ENCODE measurements at regions not wholly inside any gene's neighbourhood (a gene's known extent, or its start where the extent isn't known, plus 50 kb on each side); places are given as distances from the start of the nearest gene placed in this dataset.
"Not testable (repeated sequence)": the region's sequence is repeated elsewhere in the genome, so short reads cannot be mapped to it uniquely, and the experiment has no call there.

DNA sequence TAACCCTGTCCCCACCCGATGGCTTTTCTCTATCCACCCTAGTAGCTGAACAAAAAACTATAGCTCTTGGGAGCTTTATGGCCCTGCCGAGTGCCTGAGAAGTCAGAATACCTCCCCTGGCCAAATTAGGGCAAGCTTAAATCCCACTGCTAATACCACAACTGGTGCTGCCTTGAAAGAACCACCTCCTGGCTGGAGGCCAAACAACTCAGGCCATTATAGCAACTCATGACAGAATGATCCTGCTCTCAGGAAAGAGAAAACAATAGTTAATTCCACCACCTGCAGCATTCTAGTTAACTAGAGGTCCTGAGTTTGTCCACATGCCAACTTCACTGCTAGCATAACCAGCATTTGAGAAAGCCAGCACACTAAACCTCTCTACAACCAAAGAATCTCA is 123.2 kb downstream of the RTP4 start:
- Histone ChIP-seq H3K27me3 (ENCODE audit: control insufficient read depth, insufficient read depth, low read length) (no peaks in the 10 kb centered on the region), H3K4me1 (ENCODE audit: control insufficient read depth, insufficient read depth, low read length) (no peaks in the 10 kb centered on the region)
- no peak for DNase-seq

GRCh38 chr3:187490366-187490765 is 122.2 kb downstream of the RTP4 start:
- Histone ChIP-seq H3K27ac (ENCODE audit: low read length) (no peak overlapping the region), H3K4me1 (ENCODE audit: control insufficient read depth, insufficient read depth, low read length) (no peaks in the 10 kb centered on the region), H3K36me3 (ENCODE audit: control insufficient read depth, insufficient read depth, low read length) (no peaks in the 10 kb centered on the region), H3K27me3 (ENCODE audit: control insufficient read depth, insufficient read depth, low read length) (no peaks in the 10 kb centered on the region), H3K4me3 (ENCODE audit: low read length) (no peak overlapping the region), H3K9me3 (replicated peaks; ENCODE audit: control insufficient read depth, low read depth, low read length) (peaks cover 3% of the 10 kb centered on the region)
- WGBS (ENCODE audit: insufficient coverage): no CpG with 5 or more reads among the region's 1 CpG
- DNase-seq: no peak

More for the DNA sequence above, 123.2 kb downstream of the RTP4 start:
- Histone ChIP-seq H3K9me3 (replicated peaks; ENCODE audit: control insufficient read depth, low read depth, low read length) (peaks cover 3% of the 10 kb centered on the region), H3K4me3 (ENCODE audit: low read length) (no peak overlapping the region), H3K36me3 (ENCODE audit: control insufficient read depth, insufficient read depth, low read length) (no peaks in the 10 kb centered on the region), H3K27ac (ENCODE audit: low read length) (no peak overlapping the region)
- WGBS (ENCODE audit: insufficient coverage): 50% methylated on average over 2 of the region's 2 CpGs

- Histone ChIP-seq H3K4me3 (ENCODE audit: low read length) (no peak overlapping the region), H3K27me3 (ENCODE audit: control insufficient read depth, insufficient read depth, low read length) (no peaks in the 10 kb centered on the region), H3K36me3 (ENCODE audit: control insufficient read depth, insufficient read depth, low read length) (no peaks in the 10 kb centered on the region), H3K4me1 (ENCODE audit: control insufficient read depth, insufficient read depth, low read length) (no peaks in the 10 kb centered on the region), H3K9me3 (replicated peaks; ENCODE audit: control insufficient read depth, low read depth, low read length) (no peaks in the 10 kb centered on the region), H3K27ac (ENCODE audit: low read length) (no peak overlapping the region)
- WGBS (ENCODE audit: insufficient coverage): 64% methylated on average over 5 of the region's 10 CpGs
- DNase-seq: no peak
These were observed 116.5 kb downstream of the RTP4 start for GRCh38 chr3:187484547-187485295.

DNA sequence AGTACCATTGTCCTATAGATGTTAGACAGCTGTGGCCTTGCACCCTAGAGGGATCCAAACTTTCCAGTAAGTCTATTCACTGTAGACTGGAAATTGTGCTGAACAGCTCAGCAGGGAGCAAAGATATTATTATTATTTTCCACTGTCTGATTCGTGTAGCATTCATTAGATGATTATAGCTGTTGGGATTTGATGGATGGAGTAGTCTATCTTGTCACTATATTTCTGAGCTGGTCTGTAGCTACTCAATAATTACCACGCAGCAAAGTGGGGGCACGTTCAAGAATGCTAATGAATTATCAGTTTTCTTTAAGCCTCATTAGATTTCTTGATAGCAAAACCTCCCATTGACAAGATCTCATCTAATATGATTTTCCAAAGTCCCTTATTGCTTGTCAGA is 113.2 kb downstream of the RTP4 start:
- no peaks in the 10 kb centered on the region for H3K36me3 ChIP-seq (ENCODE audit: control insufficient read depth, insufficient read depth, low read length)
- peaks cover 6% of the 10 kb centered on the region for H3K9me3 ChIP-seq (replicated peaks; ENCODE audit: control insufficient read depth, low read depth, low read length)
- WGBS (ENCODE audit: insufficient coverage): no CpG with 5 or more reads among the region's 3 CpGs
- H3K27ac ChIP-seq (ENCODE audit: low read length): no peak overlapping the region
- H3K27me3 ChIP-seq (ENCODE audit: control insufficient read depth, insufficient read depth, low read length): no peaks in the 10 kb centered on the region
- H3K4me3 ChIP-seq (ENCODE audit: low read length): no peak overlapping the region
- no peaks in the 10 kb centered on the region for H3K4me1 ChIP-seq (ENCODE audit: control insufficient read depth, insufficient read depth, low read length)
- DNase-seq: no peak

DNA sequence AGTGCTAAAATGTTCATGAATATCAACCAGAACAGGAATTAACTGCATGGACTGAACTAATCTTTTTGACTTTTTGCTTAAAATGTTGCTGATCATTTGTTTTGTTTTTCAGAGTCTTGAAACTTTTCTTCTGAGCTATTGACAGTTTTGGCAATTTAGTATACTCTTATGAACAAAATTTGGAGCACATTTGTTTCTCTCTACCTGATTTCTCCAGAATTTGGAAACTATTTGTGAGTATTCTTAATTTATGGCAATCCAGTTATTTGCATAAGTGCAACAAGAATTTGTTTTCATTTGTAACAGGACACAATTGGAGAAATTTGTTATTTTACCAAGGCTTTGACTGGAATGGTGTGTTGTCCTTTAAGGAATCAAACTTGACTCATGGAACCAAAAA is 107.4 kb downstream of the RTP4 start:
- H3K27me3 ChIP-seq (ENCODE audit: control insufficient read depth, insufficient read depth, low read length); H3K27ac ChIP-seq (ENCODE audit: low read length); H3K36me3 ChIP-seq (ENCODE audit: control insufficient read depth, insufficient read depth, low read length); H3K4me1 ChIP-seq (ENCODE audit: control insufficient read depth, insufficient read depth, low read length); H3K4me3 ChIP-seq (ENCODE audit: low read length); DNase-seq: not testable (repeated sequence)
- H3K9me3 ChIP-seq (replicated peaks; ENCODE audit: control insufficient read depth, low read depth, low read length): peaks cover 20% of the 10 kb centered on the region

- no CpG with 5 or more reads among the region's 1 CpG for WGBS (ENCODE audit: insufficient coverage)
- DNase-seq: no peak
- Histone ChIP-seq H3K36me3 (ENCODE audit: control insufficient read depth, insufficient read depth, low read length) (no peaks in the 10 kb centered on the region), H3K9me3 (replicated peaks; ENCODE audit: control insufficient read depth, low read depth, low read length) (peaks cover 18% of the 10 kb centered on the region), H3K27me3 (ENCODE audit: control insufficient read depth, insufficient read depth, low read length) (no peaks in the 10 kb centered on the region), H3K4me3 (ENCODE audit: low read length) (no peak overlapping the region), H3K27ac (ENCODE audit: low read length) (no peak overlapping the region), H3K4me1 (ENCODE audit: control insufficient read depth, insufficient read depth, low read length) (no peaks in the 10 kb centered on the region)
These were observed 105.7 kb downstream of the RTP4 start for GRCh38 chr3:187473778-187474406.

- H3K9me3 ChIP-seq (replicated peaks; ENCODE audit: control insufficient read depth, low read depth, low read length); H3K36me3 ChIP-seq (ENCODE audit: control insufficient read depth, insufficient read depth, low read length); DNase-seq; H3K4me3 ChIP-seq (ENCODE audit: low read length); H3K27ac ChIP-seq (ENCODE audit: low read length); H3K4me1 ChIP-seq (ENCODE audit: control insufficient read depth, insufficient read depth, low read length); H3K27me3 ChIP-seq (ENCODE audit: control insufficient read depth, insufficient read depth, low read length): not testable (repeated sequence)
- 80% methylated on average over 1 of the region's 7 CpGs for WGBS (ENCODE audit: insufficient coverage)
These were observed 98.1 kb downstream of the RTP4 start for GRCh38 chr3:187466306-187466705.

DNA sequence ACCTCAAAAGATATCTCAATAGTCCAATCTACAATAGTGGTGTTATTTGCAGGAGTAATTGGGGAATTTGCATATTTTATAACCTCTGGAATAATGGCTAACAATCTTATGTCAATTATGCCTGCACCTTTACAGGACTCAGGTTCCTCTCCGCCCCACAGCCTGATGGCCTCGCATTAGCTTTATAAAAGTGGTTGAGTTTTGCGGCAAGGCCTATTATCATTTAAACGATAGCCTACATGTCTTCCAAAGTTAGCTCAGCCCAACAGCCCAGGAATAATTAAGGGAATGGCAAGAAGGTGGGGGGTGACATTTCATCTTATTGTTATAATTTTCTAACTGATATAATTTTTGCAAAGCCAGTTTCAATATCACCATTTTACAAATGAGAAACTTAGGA is 97.3 kb downstream of the RTP4 start:
- Histone ChIP-seq H3K4me3 (ENCODE audit: low read length) (no peak overlapping the region), H3K9me3 (replicated peaks; ENCODE audit: control insufficient read depth, low read depth, low read length) (no peaks in the 10 kb centered on the region), H3K36me3 (ENCODE audit: control insufficient read depth, insufficient read depth, low read length) (no peaks in the 10 kb centered on the region), H3K27ac (ENCODE audit: low read length) (no peak overlapping the region), H3K4me1 (ENCODE audit: control insufficient read depth, insufficient read depth, low read length) (no peaks in the 10 kb centered on the region), H3K27me3 (ENCODE audit: control insufficient read depth, insufficient read depth, low read length) (no peaks in the 10 kb centered on the region)
- no peak for DNase-seq
- WGBS (ENCODE audit: insufficient coverage): no CpG with 5 or more reads among the region's 4 CpGs

GRCh38 chr3:187464682-187465081 is 96.5 kb downstream of the RTP4 start:
- Histone ChIP-seq H3K27me3 (ENCODE audit: control insufficient read depth, insufficient read depth, low read length) (no peaks in the 10 kb centered on the region), H3K27ac (ENCODE audit: low read length) (no peak overlapping the region), H3K9me3 (replicated peaks; ENCODE audit: control insufficient read depth, low read depth, low read length) (no peaks in the 10 kb centered on the region), H3K4me1 (ENCODE audit: control insufficient read depth, insufficient read depth, low read length) (no peaks in the 10 kb centered on the region), H3K4me3 (ENCODE audit: low read length) (no peak overlapping the region), H3K36me3 (ENCODE audit: control insufficient read depth, insufficient read depth, low read length) (no peaks in the 10 kb centered on the region)
- DNase-seq: no peak
- 100% methylated on average over 1 of the region's 4 CpGs for WGBS (ENCODE audit: insufficient coverage)

GRCh38 chr3:187458921-187459320 is 90.7 kb downstream of the RTP4 start:
- Histone ChIP-seq H3K27ac (ENCODE audit: low read length) (no peak overlapping the region), H3K4me3 (ENCODE audit: low read length) (no peak overlapping the region), H3K9me3 (replicated peaks; ENCODE audit: control insufficient read depth, low read depth, low read length) (no peaks in the 10 kb centered on the region), H3K36me3 (ENCODE audit: control insufficient read depth, insufficient read depth, low read length) (no peaks in the 10 kb centered on the region), H3K4me1 (ENCODE audit: control insufficient read depth, insufficient read depth, low read length) (no peaks in the 10 kb centered on the region), H3K27me3 (ENCODE audit: control insufficient read depth, insufficient read depth, low read length) (no peaks in the 10 kb centered on the region)
- DNase-seq: no peak
- 86% methylated on average over 1 of the region's 2 CpGs for WGBS (ENCODE audit: insufficient coverage)

All from muscle of leg (tissue), 3 donors.